K562 (cell line): ENCODE measurements at regions not wholly inside any gene's neighbourhood (a gene's known extent, or its start where the extent isn't known, plus 50 kb on each side); places are given as distances from the start of the nearest gene placed in this dataset.
A peak's percentile ranks its signal among the peaks of the same experiment; 100 is the strongest.

Source experiments
- ATAC-seq: fragments of 200-7000 bp; cut with Tn5 transposase; 3 replicates; pipeline ENCODE4 v1.9.1; 2020; ENCODE audit warnings: moderate library complexity
- BruUV-seq: library from RNA; stranded (reverse); fragments of 400-500 nt; replicated peaks from 2 replicates; lab custom pipeline; 2021; lab: Mats Ljungman, UMichigan
- CTCF ChIA-PET: fragments of 300-600 bp; formaldehyde crosslinking; extraction: SDS; loops from one replicate; lab custom pipeline; 2021; ENCODE audit warnings: low intra/inter-chr PET ratio; lab: Yijun Ruan, JAX
- POLR2A ChIA-PET: fragments of 300-600, 350-650 bp; sonication (Branson Sonifier 250); formaldehyde crosslinking; extraction: SDS; loops from one replicate; lab custom pipeline; 2021; ENCODE audit warnings: antibody characterized with exemption, inconsistent platforms; lab: Yijun Ruan, JAX
- DNase-seq, 4 experiments: peaks; one replicate each; pipeline versions ENCODE4 v3.0.0 to v3.0.0-alpha.2; 2011 to 2018; ENCODE audit warnings: low spot score in 3 of 4, mixed read lengths in 3 of 4; ENCODE audit errors: extremely low read depth in 1 of 4
- FAIRE-seq: peaks from 2 replicates; lab custom pipeline; 2011; peaks lifted over from hg19 to GRCh38; lab: Jason Lieb, UNC
- H2AFZ ChIP-seq: 2 replicates; pipeline ENCODE4 v1.6.0; 2011; ENCODE audit warnings: low read depth, low read length, control low read depth, inconsistent platforms
- H3K27ac ChIP-seq: fragments of 200-600 bp; 3 replicates; pipeline ENCODE4 v1.8.0; 2011; ENCODE audit warnings: low read depth, mild to moderate bottlenecking, control low read depth, inconsistent platforms, low read length, moderate library complexity, mixed read lengths; ENCODE audit errors: extremely low read depth
- H3K27me3 ChIP-seq, 2 experiments: fragments of 300-600 bp in 1 of 2; 2 replicates in 1 of 2; 3 replicates in 1 of 2; pipeline versions ENCODE4 v1.6.0 to v1.8.0; 2011; ENCODE audit warnings: inconsistent platforms in 2 of 2, low read length in 2 of 2, mild to moderate bottlenecking in 1 of 2, mixed read lengths in 1 of 2, moderate library complexity in 1 of 2; ENCODE audit not compliant: control insufficient read depth in 2 of 2, insufficient read depth in 2 of 2
- H3K36me3 ChIP-seq: fragments of 300-600 bp; 3 replicates; pipeline ENCODE4 v1.8.0; 2011; ENCODE audit warnings: mild to moderate bottlenecking, low read length, inconsistent platforms; ENCODE audit not compliant: control insufficient read depth, insufficient read depth
- H3K4me1 ChIP-seq, 2 experiments: fragments of 200-600 bp in 1 of 2; replicated peaks in 1 of 2; 2 replicates in 1 of 2; 3 replicates in 1 of 2; pipeline versions ENCODE4 v1.5.1 to v1.8.0; 2011; ENCODE audit warnings: inconsistent platforms in 2 of 2, low read length in 2 of 2, mild to moderate bottlenecking in 1 of 2, mixed read lengths in 1 of 2, moderate library complexity in 1 of 2; ENCODE audit not compliant: control insufficient read depth in 2 of 2, insufficient read depth in 2 of 2
- H3K4me2 ChIP-seq: 2 replicates; pipeline ENCODE4 v1.6.1; 2011; ENCODE audit warnings: low read length, control low read depth, inconsistent platforms, mixed read lengths; ENCODE audit not compliant: insufficient read depth
- H3K4me3 ChIP-seq: fragments of 200-600 bp; sonication (generic), shearing (Covaris generic); 2 replicates; pipeline ENCODE4 v1.5.1; 2016; ENCODE audit warnings: control low read depth, inconsistent platforms
- H3K79me2 ChIP-seq: fragments of 200-600 bp; 3 replicates; pipeline ENCODE4 v1.8.0; 2011; ENCODE audit warnings: low read length, inconsistent platforms; ENCODE audit not compliant: control insufficient read depth, insufficient read depth
- H3K9ac ChIP-seq, 2 experiments: 2 replicates each; pipeline versions ENCODE4 v1.6.0 to v1.6.1; 2011; ENCODE audit warnings: low read depth in 2 of 2, low read length in 2 of 2, control low read depth in 1 of 2, inconsistent platforms in 1 of 2, mild to moderate bottlenecking in 1 of 2, mixed read lengths in 1 of 2; ENCODE audit not compliant: insufficient read depth in 1 of 2
- H3K9me1 ChIP-seq: one replicate; pipeline ENCODE4 v1.6.0; 2011; ENCODE audit warnings: inconsistent platforms, mild to moderate bottlenecking, low read length, moderate library complexity; ENCODE audit not compliant: control insufficient read depth, insufficient read depth
- H3K9me3 ChIP-seq: replicated peaks from 2 replicates; pipeline ENCODE4 v1.5.1; 2011; ENCODE audit warnings: low read depth, low read length, inconsistent platforms; ENCODE audit not compliant: control insufficient read depth, insufficient read depth
- H4K20me1 ChIP-seq: replicated peaks from 2 replicates; pipeline ENCODE4 v1.6.1; 2011; ENCODE audit warnings: low read length, inconsistent platforms, mixed read lengths; ENCODE audit not compliant: control insufficient read depth, insufficient read depth
- CBFA2T2 ChIP-seq: fragments of 450-650 bp; conservative IDR thresholded peaks from 2 replicates; pipeline ENCODE4 v1.6.1; 2017; ENCODE audit warnings: mild to moderate bottlenecking
- COPS2 ChIP-seq: fragments of 450-650 bp; conservative IDR thresholded peaks from 2 replicates; pipeline ENCODE4 v1.6.1; 2016; ENCODE audit warnings: mild to moderate bottlenecking, moderate library complexity
- ELF1 ChIP-seq: fragments of 200-800 bp; sonication (Bioruptor generic); IDR thresholded peaks from 2 replicates; pipeline ENCODE4 v1.6.1; 2016; ENCODE audit warnings: missing genetic modification characterization, missing compliant biosample characterization
- ELF4 ChIP-seq: fragments of 450-650 bp; formaldehyde crosslinking; IDR thresholded peaks from 2 replicates; pipeline ENCODE4 v1.4.0; 2022; ENCODE audit warnings: missing genetic modification characterization
- FOXA3 ChIP-seq, 2 experiments: fragments of 450-650 bp in 1 of 2; sonication (generic) in 1 of 2; formaldehyde crosslinking; IDR thresholded peaks in 1 of 2; conservative IDR thresholded peaks in 1 of 2; 2 replicates each; pipeline versions ENCODE4 v1.4.0 to v1.8.0; 2020 to 2022; ENCODE audit warnings: mild to moderate bottlenecking in 2 of 2, missing genetic modification reagents in 1 of 2
- HDAC2 ChIP-seq: fragments of 450-650 bp; IDR thresholded peaks from 2 replicates; pipeline ENCODE4 v1.6.1; 2016; ENCODE audit warnings: mild to moderate bottlenecking
- TAF7 ChIP-seq: fragments of 450-650 bp; IDR thresholded peaks from 2 replicates; pipeline ENCODE4 v1.6.1; 2016; ENCODE audit warnings: missing genetic modification characterization, missing compliant biosample characterization
- TCF3 ChIP-seq: sonication (generic); formaldehyde crosslinking; IDR thresholded peaks from 2 replicates; pipeline ENCODE4 v1.4.0; 2020; ENCODE audit warnings: mild to moderate bottlenecking, missing genetic modification reagents
- ZNF24 ChIP-seq: fragments of 450-650 bp; IDR thresholded peaks from 2 replicates; pipeline ENCODE4 v1.6.1; 2016
- WGBS: fragments of 100-300 bp; shearing (Covaris generic); methylation state at CpG from one replicate; pipeline ENCODE4 v1.1.6; 2016; ENCODE audit warnings: low coverage, mixed read lengths; ENCODE audit not compliant: insufficient coverage; ENCODE audit errors: missing lambda C conversion rate; 5-methylcytosine and 5-hydroxymethylcytosine counted together
- in situ Hi-C: fragments of 300-500 bp; cut with MboI; formaldehyde crosslinking; loops from 4 replicates; pipeline ENCODE4 v1.15.0; 2018; ENCODE audit warnings: inconsistent platforms, mixed read lengths
- intact Hi-C: fragments of 100-400 bp; cut with micrococcal nuclease; formaldehyde crosslinking; loops from 2 replicates; pipeline ENCODE4 v1.14.2; 2022
- TF ChIP-seq, protein P1 (sequence below): fragments of 450-650 bp; formaldehyde crosslinking; IDR thresholded peaks from 2 replicates; pipeline ENCODE4 v1.4.0; 2022; ENCODE audit warnings: mild to moderate bottlenecking, moderate library complexity
- TF ChIP-seq, protein P2 (sequence below), 2 experiments: fragments of 450-650 bp in 1 of 2; sonication (generic) in 1 of 2; formaldehyde crosslinking in 1 of 2; IDR thresholded peaks in 1 of 2; conservative IDR thresholded peaks in 1 of 2; 2 replicates each; pipeline versions ENCODE4 v1.6.1 to v1.8.1; 2016 to 2023; ENCODE audit warnings: mild to moderate bottlenecking in 2 of 2, moderate library complexity in 2 of 2, inconsistent platforms in 1 of 2, missing genetic modification reagents in 1 of 2
- TF ChIP-seq, protein P3 (sequence below): fragments of 450-650 bp; IDR thresholded peaks from 2 replicates; pipeline ENCODE4 v1.6.1; 2017; ENCODE audit warnings: antibody characterized with exemption, mild to moderate bottlenecking
- TF ChIP-seq, protein P4 (sequence below): fragments of 200-800 bp; sonication (Bioruptor generic); IDR thresholded peaks from 2 replicates; pipeline ENCODE4 v1.6.1; 2017; ENCODE audit warnings: missing genetic modification characterization, missing compliant biosample characterization

DNA sequence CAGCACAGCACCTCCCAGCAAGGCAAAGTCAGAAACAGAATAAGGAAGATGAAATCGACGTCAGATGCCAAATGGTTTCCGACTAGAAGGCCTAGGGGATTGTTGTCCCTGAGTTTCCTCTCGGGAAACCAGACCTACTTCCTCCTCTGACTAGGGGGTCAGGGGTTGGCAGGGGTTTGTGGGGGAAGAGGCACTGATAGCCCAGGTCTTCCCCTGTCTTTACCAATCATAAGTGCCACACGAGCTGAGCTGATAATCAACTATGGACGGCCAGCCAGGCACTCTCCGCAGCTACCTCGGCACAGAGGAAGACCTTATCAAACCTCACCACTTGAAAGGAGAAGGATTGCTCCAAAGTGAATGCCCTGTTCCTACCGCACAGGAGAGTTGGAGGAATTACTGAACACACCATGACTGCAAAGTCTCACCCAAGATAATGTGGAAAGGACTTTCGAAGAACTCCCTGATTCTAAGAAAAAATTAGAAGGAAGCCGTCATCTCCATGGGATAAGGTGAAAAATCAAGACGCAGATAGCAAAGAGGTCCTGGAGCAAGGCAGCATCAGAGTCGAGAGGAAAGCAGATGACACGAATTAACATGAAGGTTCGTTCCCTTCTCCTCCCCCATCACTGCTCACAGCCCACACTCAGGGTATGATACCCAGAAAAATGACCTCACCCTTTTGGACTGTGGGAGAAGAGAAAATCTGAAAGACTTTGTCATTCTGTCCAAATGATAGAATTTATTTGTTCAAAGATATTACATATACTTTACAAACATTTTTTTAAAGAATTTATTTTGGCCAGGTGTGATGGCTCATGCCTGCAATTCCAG, 77.7 kb upstream of the MED13L start:
- ATAC-seq: peak; percentile 22
- peak; percentile 47 to 68 (median 51) for DNase-seq
- Histone ChIP-seq H4K20me1 (no peaks in the 10 kb centered on the region), H3K36me3 (no peaks in the 10 kb centered on the region), H3K4me2 (peak overlapping the region; percentile 72), H3K27ac (peak overlapping the region; percentile 71), H3K9me3 (no peaks in the 10 kb centered on the region; the same call in 1 of the 2 replicates), H3K79me2 (no peaks in the 10 kb centered on the region), H2AFZ (peak overlapping the region; percentile 91), H3K4me1 (peaks cover 5 to 29% of the 10 kb centered on the region in 2 experiments), H3K9ac (peak overlapping the region; percentile 51 to 56; a peak in 3 of 4 replicates), H3K9me1 (no peaks in the 10 kb centered on the region), H3K27me3 (no peaks in the 10 kb centered on the region), H3K4me3 (0 out of 2 replicates have a peak overlapping the region, but pooled peaks have one; percentile 3)
- BruUV-seq: no TSS peak
- intact Hi-C loops (loop anchor here (5.0 kb wide), 1 partner anchor 78 kb away; the partner anchor contains the start of gene MED13L), in situ Hi-C loops (no loop called here)
- ChIA-PET CTCF (no interaction called here), POLR2A (interaction anchor here (0.8 kb wide), 1 partner anchor 16 kb away, joined by 5 read pairs; no protein-coding TSS in a partner anchor)
- 3% methylated on average over 15 of the region's 15 CpGs for WGBS
- peak; percentile 80 for FAIRE-seq
- TF ChIP-seq, protein P1, sequence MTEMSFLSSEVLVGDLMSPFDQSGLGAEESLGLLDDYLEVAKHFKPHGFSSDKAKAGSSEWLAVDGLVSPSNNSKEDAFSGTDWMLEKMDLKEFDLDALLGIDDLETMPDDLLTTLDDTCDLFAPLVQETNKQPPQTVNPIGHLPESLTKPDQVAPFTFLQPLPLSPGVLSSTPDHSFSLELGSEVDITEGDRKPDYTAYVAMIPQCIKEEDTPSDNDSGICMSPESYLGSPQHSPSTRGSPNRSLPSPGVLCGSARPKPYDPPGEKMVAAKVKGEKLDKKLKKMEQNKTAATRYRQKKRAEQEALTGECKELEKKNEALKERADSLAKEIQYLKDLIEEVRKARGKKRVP (CRISPR knock-in tag): no peak
- TF ChIP-seq ELF1 (tag): no peak
- 0 out of 2 replicates have a peak, but pooled peaks have one; percentile 57 for TF ChIP-seq HDAC2
- peak; percentile 57 for TF ChIP-seq TCF3 (CRISPR knock-in tag)
- TF ChIP-seq, protein P2, sequence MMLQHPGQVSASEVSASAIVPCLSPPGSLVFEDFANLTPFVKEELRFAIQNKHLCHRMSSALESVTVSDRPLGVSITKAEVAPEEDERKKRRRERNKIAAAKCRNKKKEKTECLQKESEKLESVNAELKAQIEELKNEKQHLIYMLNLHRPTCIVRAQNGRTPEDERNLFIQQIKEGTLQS (IDR thresholded peaks at IDR 0.05): peak; percentile 76
- TF ChIP-seq, protein P2 (CRISPR knock-in tag; conservative IDR thresholded peaks at IDR 0.05): no peak
- TF ChIP-seq CBFA2T2: peak; percentile 15; the same call in 1 of the 2 replicates
- TF ChIP-seq, protein P3, sequence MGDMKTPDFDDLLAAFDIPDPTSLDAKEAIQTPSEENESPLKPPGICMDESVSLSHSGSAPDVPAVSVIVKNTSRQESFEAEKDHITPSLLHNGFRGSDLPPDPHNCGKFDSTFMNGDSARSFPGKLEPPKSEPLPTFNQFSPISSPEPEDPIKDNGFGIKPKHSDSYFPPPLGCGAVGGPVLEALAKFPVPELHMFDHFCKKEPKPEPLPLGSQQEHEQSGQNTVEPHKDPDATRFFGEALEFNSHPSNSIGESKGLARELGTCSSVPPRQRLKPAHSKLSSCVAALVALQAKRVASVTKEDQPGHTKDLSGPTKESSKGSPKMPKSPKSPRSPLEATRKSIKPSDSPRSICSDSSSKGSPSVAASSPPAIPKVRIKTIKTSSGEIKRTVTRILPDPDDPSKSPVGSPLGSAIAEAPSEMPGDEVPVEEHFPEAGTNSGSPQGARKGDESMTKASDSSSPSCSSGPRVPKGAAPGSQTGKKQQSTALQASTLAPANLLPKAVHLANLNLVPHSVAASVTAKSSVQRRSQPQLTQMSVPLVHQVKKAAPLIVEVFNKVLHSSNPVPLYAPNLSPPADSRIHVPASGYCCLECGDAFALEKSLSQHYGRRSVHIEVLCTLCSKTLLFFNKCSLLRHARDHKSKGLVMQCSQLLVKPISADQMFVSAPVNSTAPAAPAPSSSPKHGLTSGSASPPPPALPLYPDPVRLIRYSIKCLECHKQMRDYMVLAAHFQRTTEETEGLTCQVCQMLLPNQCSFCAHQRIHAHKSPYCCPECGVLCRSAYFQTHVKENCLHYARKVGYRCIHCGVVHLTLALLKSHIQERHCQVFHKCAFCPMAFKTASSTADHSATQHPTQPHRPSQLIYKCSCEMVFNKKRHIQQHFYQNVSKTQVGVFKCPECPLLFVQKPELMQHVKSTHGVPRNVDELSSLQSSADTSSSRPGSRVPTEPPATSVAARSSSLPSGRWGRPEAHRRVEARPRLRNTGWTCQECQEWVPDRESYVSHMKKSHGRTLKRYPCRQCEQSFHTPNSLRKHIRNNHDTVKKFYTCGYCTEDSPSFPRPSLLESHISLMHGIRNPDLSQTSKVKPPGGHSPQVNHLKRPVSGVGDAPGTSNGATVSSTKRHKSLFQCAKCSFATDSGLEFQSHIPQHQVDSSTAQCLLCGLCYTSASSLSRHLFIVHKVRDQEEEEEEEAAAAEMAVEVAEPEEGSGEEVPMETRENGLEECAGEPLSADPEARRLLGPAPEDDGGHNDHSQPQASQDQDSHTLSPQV: peak; percentile 74
- TF ChIP-seq ELF4 (CRISPR knock-in tag): no peak
- TF ChIP-seq, protein P4, sequence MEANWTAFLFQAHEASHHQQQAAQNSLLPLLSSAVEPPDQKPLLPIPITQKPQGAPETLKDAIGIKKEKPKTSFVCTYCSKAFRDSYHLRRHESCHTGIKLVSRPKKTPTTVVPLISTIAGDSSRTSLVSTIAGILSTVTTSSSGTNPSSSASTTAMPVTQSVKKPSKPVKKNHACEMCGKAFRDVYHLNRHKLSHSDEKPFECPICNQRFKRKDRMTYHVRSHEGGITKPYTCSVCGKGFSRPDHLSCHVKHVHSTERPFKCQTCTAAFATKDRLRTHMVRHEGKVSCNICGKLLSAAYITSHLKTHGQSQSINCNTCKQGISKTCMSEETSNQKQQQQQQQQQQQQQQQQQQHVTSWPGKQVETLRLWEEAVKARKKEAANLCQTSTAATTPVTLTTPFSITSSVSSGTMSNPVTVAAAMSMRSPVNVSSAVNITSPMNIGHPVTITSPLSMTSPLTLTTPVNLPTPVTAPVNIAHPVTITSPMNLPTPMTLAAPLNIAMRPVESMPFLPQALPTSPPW (CRISPR knock-in tag): peak; percentile 28; the same call in 1 of the 2 replicates
- TF ChIP-seq FOXA3 (CRISPR knock-in tag; conservative IDR thresholded peaks at IDR 0.05 in 1 of 2, IDR thresholded peaks at IDR 0.05 in 1 of 2): no peak
- TF ChIP-seq COPS2: no peak
- no peak for TF ChIP-seq ZNF24
- TF ChIP-seq TAF7: no peak
